ENCODE measurements at regions not wholly inside any gene's neighbourhood (a gene's known extent, or its start where the extent isn't known, plus 50 kb on each side); places are given as distances from the start of the nearest gene placed in this dataset.

DNA sequence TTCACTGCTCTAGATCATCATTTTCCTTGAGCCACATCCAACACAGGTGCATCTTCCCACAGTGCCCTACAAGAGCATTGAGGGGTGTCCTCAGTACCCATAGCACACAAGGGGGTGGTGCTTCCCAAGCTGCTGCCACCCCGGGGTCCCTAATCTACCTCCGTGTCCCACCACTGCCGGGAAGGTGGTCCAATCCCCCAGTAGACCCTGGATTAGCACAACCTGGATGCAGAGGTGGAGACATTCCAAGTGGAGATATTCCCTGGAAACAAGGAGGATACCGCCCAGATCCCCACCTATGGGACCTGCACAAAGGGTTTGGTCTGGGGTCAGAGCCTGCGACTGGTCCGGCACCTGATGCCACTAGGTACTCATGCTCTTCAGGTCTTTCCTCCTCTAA, 284.8 kb upstream of the PPP2R2D start:
- H3K36me3 ChIP-seq: no peaks in the 10 kb centered on the region
- no peak for TF ChIP-seq POLR2A (IDR thresholded peaks at IDR 0.05; ENCODE audit: low read depth)
- TF ChIP-seq POLR2AphosphoS5 (IDR thresholded peaks at IDR 0.05): no peak
- TF ChIP-seq, protein P1, sequence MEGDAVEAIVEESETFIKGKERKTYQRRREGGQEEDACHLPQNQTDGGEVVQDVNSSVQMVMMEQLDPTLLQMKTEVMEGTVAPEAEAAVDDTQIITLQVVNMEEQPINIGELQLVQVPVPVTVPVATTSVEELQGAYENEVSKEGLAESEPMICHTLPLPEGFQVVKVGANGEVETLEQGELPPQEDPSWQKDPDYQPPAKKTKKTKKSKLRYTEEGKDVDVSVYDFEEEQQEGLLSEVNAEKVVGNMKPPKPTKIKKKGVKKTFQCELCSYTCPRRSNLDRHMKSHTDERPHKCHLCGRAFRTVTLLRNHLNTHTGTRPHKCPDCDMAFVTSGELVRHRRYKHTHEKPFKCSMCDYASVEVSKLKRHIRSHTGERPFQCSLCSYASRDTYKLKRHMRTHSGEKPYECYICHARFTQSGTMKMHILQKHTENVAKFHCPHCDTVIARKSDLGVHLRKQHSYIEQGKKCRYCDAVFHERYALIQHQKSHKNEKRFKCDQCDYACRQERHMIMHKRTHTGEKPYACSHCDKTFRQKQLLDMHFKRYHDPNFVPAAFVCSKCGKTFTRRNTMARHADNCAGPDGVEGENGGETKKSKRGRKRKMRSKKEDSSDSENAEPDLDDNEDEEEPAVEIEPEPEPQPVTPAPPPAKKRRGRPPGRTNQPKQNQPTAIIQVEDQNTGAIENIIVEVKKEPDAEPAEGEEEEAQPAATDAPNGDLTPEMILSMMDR (IDR thresholded peaks at IDR 0.05): no peak
- TF ChIP-seq EP300 (IDR thresholded peaks at IDR 0.05): no peak
- WGBS: 100% methylated on average over 6 of the region's 6 CpGs
- no peak overlapping the region for H3K27ac ChIP-seq (replicated peaks in 1 of 4)
- H3K4me1 ChIP-seq: no peaks in the 10 kb centered on the region
- no peak overlapping the region for H3K4me3 ChIP-seq
- no peaks in the 10 kb centered on the region for H3K9me3 ChIP-seq
- DNase-seq (ENCODE audit: extremely low spot score): peak; percentile 60
- intact Hi-C loops (cut with DNase I): no loop called here
- H3K27me3 ChIP-seq: peaks cover 0 to 42% (median 2%) of the 10 kb centered on the region in 4 donors

DNA sequence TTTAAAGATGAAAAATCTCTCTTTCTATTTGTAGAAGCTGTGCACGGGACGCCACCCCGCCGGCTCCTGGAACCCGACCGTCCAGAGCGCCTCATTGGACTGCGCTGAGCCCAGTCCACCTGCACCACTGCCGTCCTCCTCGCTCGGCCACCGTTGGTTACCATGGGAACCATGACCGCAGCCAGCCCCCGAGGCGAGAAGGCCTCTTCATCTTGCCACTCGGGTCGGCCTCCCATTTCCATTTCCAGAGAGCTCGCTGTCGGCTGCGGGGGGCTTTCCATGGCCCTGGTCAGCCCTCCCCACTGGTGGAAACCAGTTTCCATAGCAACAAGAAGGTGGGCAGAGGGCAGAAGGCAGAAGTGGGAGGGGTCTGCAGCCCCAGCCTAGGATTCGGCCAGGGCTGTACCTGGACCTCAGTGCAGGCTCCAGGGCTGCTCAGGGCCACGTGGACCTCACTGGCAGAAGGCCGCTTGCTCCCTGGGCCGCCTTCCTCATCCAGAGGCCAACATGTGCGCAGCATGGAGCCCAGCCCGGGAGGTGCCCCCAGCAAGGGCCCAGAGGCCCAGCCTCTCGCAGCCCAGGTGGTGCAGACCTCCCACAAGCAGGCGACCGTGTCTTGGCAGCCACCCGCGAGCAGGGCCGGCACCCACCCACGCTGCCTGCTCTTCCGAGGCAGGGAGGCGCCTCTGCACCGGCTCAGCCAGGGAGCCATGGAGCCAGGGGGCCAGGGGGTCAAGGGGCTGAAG, 283.5 kb upstream of the PPP2R2D start:
- Histone ChIP-seq H3K27me3 (peaks cover 0 to 42% (median 2%) of the 10 kb centered on the region in 4 donors), H3K4me1 (no peaks in the 10 kb centered on the region), H3K9me3 (no peaks in the 10 kb centered on the region), H3K4me3 (no peak overlapping the region), H3K36me3 (no peaks in the 10 kb centered on the region), H3K27ac (replicated peaks in 1 of 4) (no peak overlapping the region)
- WGBS: 64% methylated on average over 27 of the region's 36 CpGs
- DNase-seq (ENCODE audit: extremely low spot score): peak; percentile 80
- intact Hi-C loops (cut with DNase I): no loop called here
- no peak for TF ChIP-seq EP300 (IDR thresholded peaks at IDR 0.05)
- no peak for TF ChIP-seq POLR2A (IDR thresholded peaks at IDR 0.05; ENCODE audit: low read depth)
- TF ChIP-seq, protein P1 (IDR thresholded peaks at IDR 0.05): no peak
- TF ChIP-seq POLR2AphosphoS5 (IDR thresholded peaks at IDR 0.05): no peak

- Histone ChIP-seq H3K36me3 (no peaks in the 10 kb centered on the region), H3K4me1 (no peaks in the 10 kb centered on the region), H3K9me3 (no peaks in the 10 kb centered on the region), H3K27ac (replicated peaks in 1 of 4) (no peak overlapping the region), H3K4me3 (no peak overlapping the region), H3K27me3 (peaks cover 0 to 38% (median 2%) of the 10 kb centered on the region in 4 donors)
- peak; percentile 90 for DNase-seq (ENCODE audit: extremely low spot score)
- 61% methylated on average over 11 of the region's 21 CpGs for WGBS
- TF ChIP-seq EP300 (IDR thresholded peaks at IDR 0.05) (no peak), POLR2A (IDR thresholded peaks at IDR 0.05; ENCODE audit: low read depth) (no peak), POLR2AphosphoS5 (IDR thresholded peaks at IDR 0.05) (no peak)
- TF ChIP-seq, protein P1 (IDR thresholded peaks at IDR 0.05): no peak
- intact Hi-C loops (cut with DNase I): no loop called here
Measured at GRCh38 chr10:131618587-131619267, 282.1 kb upstream of the PPP2R2D start.

DNA sequence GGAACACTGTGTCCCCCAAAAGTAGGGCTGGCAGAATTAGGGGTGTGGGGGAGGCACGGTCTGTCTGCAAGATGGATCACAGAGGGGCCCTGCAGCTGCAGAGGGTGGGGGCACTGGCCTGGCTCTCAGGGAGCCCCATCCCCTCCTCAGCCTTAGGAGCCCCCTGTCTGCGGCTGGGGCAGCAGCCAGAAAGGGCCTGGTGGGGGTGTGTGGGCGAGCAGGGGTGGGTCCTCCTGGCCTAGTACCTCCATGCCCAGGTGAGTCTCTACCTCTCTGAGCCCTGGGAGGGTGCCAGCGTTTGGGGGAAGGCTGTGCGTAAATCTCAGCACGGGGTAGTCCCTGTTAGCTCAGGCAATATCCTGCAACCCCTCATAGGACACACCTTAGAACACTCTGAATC, 280.5 kb upstream of the PPP2R2D start:
- H3K4me1 ChIP-seq: no peaks in the 10 kb centered on the region
- H3K9me3 ChIP-seq: no peaks in the 10 kb centered on the region
- intact Hi-C loops (cut with DNase I): no loop called here
- TF ChIP-seq EP300 (IDR thresholded peaks at IDR 0.05): no peak
- WGBS: 93% methylated on average over 4 of the region's 6 CpGs
- no peak overlapping the region for H3K27ac ChIP-seq (replicated peaks in 1 of 4)
- H3K36me3 ChIP-seq: no peaks in the 10 kb centered on the region
- no peak overlapping the region for H3K4me3 ChIP-seq
- H3K27me3 ChIP-seq: peaks cover 0 to 34% (median 2%) of the 10 kb centered on the region in 4 donors
- DNase-seq (ENCODE audit: extremely low spot score): peak; percentile 64

DNA sequence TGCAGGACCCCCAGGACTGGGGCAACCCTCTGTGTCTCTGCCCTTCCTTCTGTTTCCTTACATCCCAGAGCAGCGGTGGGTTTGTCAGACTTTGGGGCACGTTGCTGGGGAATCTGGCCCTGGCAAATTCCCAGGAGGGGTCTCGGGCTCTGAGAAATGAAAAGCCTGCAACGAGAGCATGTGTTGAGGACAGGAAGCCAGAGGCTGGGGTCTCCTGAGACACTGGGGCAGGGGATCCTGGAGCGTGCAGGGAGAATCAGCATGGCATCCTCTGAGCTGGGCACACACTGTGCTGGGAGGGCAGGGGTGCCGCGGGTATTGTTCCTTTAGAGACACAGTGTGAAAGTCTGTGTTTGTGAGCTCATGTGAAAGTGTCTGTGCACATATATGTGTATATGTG, 279.9 kb upstream of the PPP2R2D start:
- no peak overlapping the region for H3K27ac ChIP-seq (replicated peaks in 1 of 4)

More for the DNA sequence above, 279.9 kb upstream of the PPP2R2D start:
- Histone ChIP-seq H3K9me3 (no peaks in the 10 kb centered on the region), H3K4me3 (no peak overlapping the region), H3K36me3 (no peaks in the 10 kb centered on the region), H3K4me1 (no peaks in the 10 kb centered on the region), H3K27me3 (peaks cover 0 to 34% (median 2%) of the 10 kb centered on the region in 4 donors)
- intact Hi-C loops (cut with DNase I): no loop called here
- no peak for TF ChIP-seq POLR2AphosphoS5 (IDR thresholded peaks at IDR 0.05)
- no peak for TF ChIP-seq EP300 (IDR thresholded peaks at IDR 0.05)
- no peak for TF ChIP-seq POLR2A (IDR thresholded peaks at IDR 0.05; ENCODE audit: low read depth)
- TF ChIP-seq, protein P1 (IDR thresholded peaks at IDR 0.05): no peak
- 83% methylated on average over 7 of the region's 7 CpGs for WGBS
- DNase-seq (ENCODE audit: extremely low spot score): peak; percentile 47
